ENCODE measurements at regions not wholly inside any gene's neighbourhood (a gene's known extent, or its start where the extent isn't known, plus 50 kb on each side); places are given as distances from the start of the nearest gene placed in this dataset.

- no peaks in the 10 kb centered on the region for H3K36me3 ChIP-seq (ENCODE audit: control insufficient read depth in 2 of 2, insufficient read depth in 2 of 2, low read length in 1 of 2)
- no peak overlapping the region for H2AFZ ChIP-seq (ENCODE audit: control insufficient read depth, low read depth, low read length)
- H3K79me2 ChIP-seq (ENCODE audit: control insufficient read depth, insufficient read depth, low read length), result no peaks in the 10 kb centered on the region
- TF ChIP-seq NFIC (IDR thresholded peaks at IDR 0.05; ENCODE audit: low read depth, low read length) (no peak), FOS (IDR thresholded peaks at IDR 0.05; ENCODE audit: borderline replicate concordance, extremely low read depth, insufficient read length) (no peak), SKIL (IDR thresholded peaks at IDR 0.05; ENCODE audit: low read depth, poor library complexity, severe bottlenecking) (no peak), NR2C2 (IDR thresholded peaks at IDR 0.05; ENCODE audit: borderline replicate concordance, control insufficient read depth, insufficient read length, low read depth) (no peak), NBN (IDR thresholded peaks at IDR 0.05) (no peak), CREB1 (IDR thresholded peaks at IDR 0.05; ENCODE audit: low read depth) (no peak), ZBTB33 (IDR thresholded peaks at IDR 0.05) (no peak)
- H3K27ac ChIP-seq (ENCODE audit: control insufficient read depth, insufficient read depth), result no peak overlapping the region
- no peak for ATAC-seq
- POLR2A ChIA-PET, result no interaction called here
- H3K9me3 ChIP-seq (replicated peaks; ENCODE audit: control insufficient read depth, insufficient read depth, low read length), result no peaks in the 10 kb centered on the region
- in situ Hi-C loops (cut with MboI) (no loop called here), intact Hi-C loops (cut with micrococcal nuclease; ENCODE audit: unreplicated experiment) (no loop called here)
- WGBS (ENCODE audit: insufficient coverage, insufficient replicate concordance, low lambda C conversion rate, missing lambda C conversion rate), result 57% methylated on average over 5 of the region's 5 CpGs
- CTCF ChIA-PET, result no interaction called here
- H4K20me1 ChIP-seq (ENCODE audit: control insufficient read depth, insufficient read depth), result no peaks in the 10 kb centered on the region
- H3K4me1 ChIP-seq (ENCODE audit: control insufficient read depth, insufficient read depth, low read length), result no peaks in the 10 kb centered on the region
- H3K9ac ChIP-seq (ENCODE audit: control insufficient read depth, insufficient read depth, low read length), result no peak overlapping the region
- FAIRE-seq, result no peak
- no peak overlapping the region for H3K4me3 ChIP-seq
- RAD21 ChIA-PET (ENCODE audit: unreplicated experiment), result no interaction called here
- no peaks in the 10 kb centered on the region for H3K27me3 ChIP-seq (replicated peaks in 1 of 2; ENCODE audit: control insufficient read depth in 2 of 2, insufficient read depth in 2 of 2, low read length in 1 of 2)
- no peak overlapping the region for H3K4me2 ChIP-seq (ENCODE audit: control insufficient read depth, insufficient read depth)
- no TSS peak for BruUV-seq (replicated peaks)
- DNase-seq (ENCODE audit: low read depth, low spot score), result no peak
- SMC1A ChIA-PET (ENCODE audit: uncharacterized antibody, unreplicated experiment), result interaction anchor here (1.2 kb wide), 2 partner anchors 10 to 19 kb away, joined by 3 read pairs; no protein-coding TSS in a partner anchor
Measured at GRCh38 chr5:62825623-62826220, 247.1 kb downstream of the LRRC70 start.

All from GM12878 (cell line).